CD4-positive, alpha-beta memory T cell (primary cell): ENCODE measurements at regions not wholly inside any gene's neighbourhood (a gene's known extent, or its start where the extent isn't known, plus 50 kb on each side); places are given as distances from the start of the nearest gene placed in this dataset.
"Not testable (repeated sequence)": the region's sequence is repeated elsewhere in the genome, so short reads cannot be mapped to it uniquely, and the experiment has no call there.

Source experiments
- CTCF ChIA-PET: fragments of 350-600 bp; sonication (Branson Sonifier 250); formaldehyde crosslinking; loops from one replicate; lab custom pipeline; 2021; ENCODE audit warnings: inconsistent platforms; ENCODE audit not compliant: partially characterized antibody; lab: Charles Lee
- POLR2A ChIA-PET: fragments of 350-600 bp; sonication (Branson Sonifier 250); formaldehyde crosslinking; loops from one replicate; lab custom pipeline; 2021; ENCODE audit not compliant: partially characterized antibody; lab: Charles Lee
- DNase-seq, 5 donors: peaks; one replicate each; pipeline versions ENCODE4 v3.0.0 to v3.0.0-alpha.2; 2020 to 2022; ENCODE audit warnings: mixed read lengths in 1 of 5
- H3K27ac ChIP-seq: one replicate; pipeline ENCODE4 v1.7.0; 2013; ENCODE audit warnings: low read depth, low read length
- H3K27me3 ChIP-seq: 2 replicates; pipeline ENCODE4 v1.7.0; 2013; ENCODE audit warnings: mild to moderate bottlenecking, low read length, moderate library complexity; ENCODE audit not compliant: insufficient read depth
- H3K36me3 ChIP-seq: 2 replicates; pipeline ENCODE4 v1.7.0; 2013; ENCODE audit warnings: mild to moderate bottlenecking, low read length, moderate library complexity; ENCODE audit not compliant: insufficient read depth
- H3K4me1 ChIP-seq: 2 replicates; pipeline ENCODE4 v1.7.0; 2013; ENCODE audit warnings: mild to moderate bottlenecking, low read length, moderate library complexity; ENCODE audit not compliant: insufficient read depth
- H3K4me3 ChIP-seq, 2 donors: one replicate each; pipeline ENCODE4 v1.7.0; 2013; ENCODE audit warnings: low read length in 2 of 2, mild to moderate bottlenecking in 1 of 2
- H3K9me3 ChIP-seq, 2 donors: one replicate each; pipeline ENCODE4 v1.7.0; 2013; ENCODE audit warnings: low read length in 2 of 2, control low read depth in 1 of 2; ENCODE audit not compliant: control insufficient read depth in 1 of 2
- H3K27ac Mint-ChIP-seq, 7 donors: one replicate each; pipeline ENCODE4 v1.8.0; 2020 to 2021; ENCODE audit warnings: mixed read lengths in 7 of 7, mild to moderate bottlenecking in 6 of 7, inconsistent platforms in 3 of 7, moderate library complexity in 3 of 7
- H3K27me3 Mint-ChIP-seq, 2 donors: one replicate each; pipeline ENCODE4 v1.8.0; 2020 to 2021; ENCODE audit warnings: mixed read lengths in 2 of 2
- H3K36me3 Mint-ChIP-seq, 2 donors: one replicate each; pipeline ENCODE4 v1.8.0; 2020 to 2021; ENCODE audit warnings: mixed read lengths in 2 of 2, inconsistent platforms in 1 of 2, mild to moderate bottlenecking in 1 of 2
- H3K4me1 Mint-ChIP-seq, 4 donors: one replicate each; pipeline ENCODE4 v1.8.0; 2020 to 2021; ENCODE audit warnings: mixed read lengths in 4 of 4, mild to moderate bottlenecking in 1 of 4
- H3K4me3 Mint-ChIP-seq, 8 donors: one replicate each; pipeline ENCODE4 v1.8.0; 2020 to 2021; ENCODE audit warnings: mixed read lengths in 8 of 8, mild to moderate bottlenecking in 7 of 8, moderate library complexity in 6 of 8, inconsistent platforms in 3 of 8
- H3K9me3 Mint-ChIP-seq, 8 donors: one replicate each; pipeline ENCODE4 v1.8.0; 2020 to 2021; ENCODE audit warnings: mixed read lengths in 8 of 8, mild to moderate bottlenecking in 5 of 8, inconsistent platforms in 3 of 8, moderate library complexity in 1 of 8
- intact Hi-C: fragments of 100-400 bp; cut with micrococcal nuclease; formaldehyde crosslinking; loops from one replicate; pipeline ENCODE4 v1.15.1; 2023

DNA sequence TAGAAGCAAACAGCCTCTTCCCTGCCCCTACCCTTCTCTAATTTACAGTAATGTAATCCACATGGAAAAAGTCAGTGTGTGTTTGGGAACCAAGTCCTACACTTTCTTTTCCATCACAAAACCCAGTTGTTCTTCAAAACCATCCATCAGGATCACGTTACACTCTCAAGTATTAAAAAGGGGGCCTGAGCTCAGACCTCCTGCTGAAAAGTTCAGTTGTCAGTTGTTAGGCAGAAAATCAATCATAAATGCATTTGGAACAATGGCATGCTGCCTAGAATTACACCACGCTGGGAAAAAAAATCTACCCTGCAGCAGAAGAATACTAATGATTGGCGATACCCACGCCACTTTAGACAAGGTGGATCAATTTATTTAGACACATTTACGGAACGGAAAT, 236.5 kb downstream of the PARM1 start:
- no peak overlapping the region for H3K4me3 ChIP-seq
- no peak for DNase-seq
- intact Hi-C loops = no loop called here
- H3K27ac ChIP-seq = no peak overlapping the region
- H3K4me3 Mint-ChIP-seq = no peak overlapping the region
- ChIA-PET CTCF (no interaction called here), POLR2A (no interaction called here)
- no peaks in the 10 kb centered on the region for H3K9me3 ChIP-seq
- no peaks in the 10 kb centered on the region for H3K27me3 ChIP-seq
- H3K4me1 Mint-ChIP-seq = no peaks in the 10 kb centered on the region
- H3K9me3 Mint-ChIP-seq = peaks cover 6 to 27% (median 10%) of the 10 kb centered on the region in 8 donors
- H3K4me1 ChIP-seq = no peaks in the 10 kb centered on the region
- H3K36me3 ChIP-seq = no peaks in the 10 kb centered on the region
- no peaks in the 10 kb centered on the region for H3K36me3 Mint-ChIP-seq
- no peaks in the 10 kb centered on the region for H3K27me3 Mint-ChIP-seq
- no peak overlapping the region for H3K27ac Mint-ChIP-seq

DNA sequence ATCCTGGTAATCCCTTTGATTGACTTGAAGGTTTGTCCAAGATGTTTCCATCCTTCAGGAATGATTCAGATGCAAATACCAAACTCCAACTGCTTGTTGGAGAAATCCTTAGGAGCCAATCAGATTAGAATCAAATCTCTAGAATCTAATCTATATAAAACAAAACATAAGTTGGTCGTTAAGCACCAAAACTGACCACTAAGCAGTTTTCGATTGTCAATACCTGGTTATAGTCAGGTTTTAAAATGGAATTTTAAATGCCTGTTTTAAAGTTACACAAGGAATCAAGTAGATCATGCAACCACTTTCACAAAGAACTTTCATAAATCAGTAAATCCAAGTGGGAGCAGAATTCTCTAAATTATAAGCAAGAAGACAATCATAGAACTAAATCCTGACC, 236.1 kb downstream of the PARM1 start:
- Histone ChIP-seq H3K4me3 (no peak overlapping the region), H3K36me3 (no peaks in the 10 kb centered on the region), H3K27me3 (no peaks in the 10 kb centered on the region), H3K9me3 (no peaks in the 10 kb centered on the region), H3K4me1 (no peaks in the 10 kb centered on the region), H3K27ac (no peak overlapping the region)
- Mint-ChIP-seq H3K9me3 (peaks cover 6 to 27% (median 10%) of the 10 kb centered on the region in 8 donors), H3K27ac (no peak overlapping the region), H3K4me3 (no peak overlapping the region), H3K4me1 (no peaks in the 10 kb centered on the region), H3K36me3 (no peaks in the 10 kb centered on the region), H3K27me3 (no peaks in the 10 kb centered on the region)
- DNase-seq = no peak
- intact Hi-C loops = no loop called here
- POLR2A ChIA-PET = no interaction called here
- CTCF ChIA-PET = no interaction called here

DNA sequence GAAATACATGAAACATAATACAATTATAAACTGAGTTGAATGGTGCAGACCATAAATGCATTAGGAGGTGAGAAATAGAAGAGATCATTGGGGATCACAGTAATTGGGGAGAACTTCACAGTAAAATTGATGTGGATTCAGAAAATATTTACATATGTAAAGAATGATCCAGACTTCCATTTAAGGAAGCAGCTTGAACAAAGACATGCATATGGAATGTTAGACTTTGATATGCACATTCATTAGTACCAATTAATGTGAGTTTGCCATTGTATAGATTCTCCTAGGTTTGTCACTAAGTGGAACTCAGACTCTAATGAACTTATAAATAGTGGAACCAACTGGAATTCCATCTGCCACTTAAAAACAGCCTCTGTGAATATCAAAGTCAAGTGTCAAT, 235.6 kb downstream of the PARM1 start:
- intact Hi-C loops = no loop called here
- H3K9me3 Mint-ChIP-seq = peaks cover 6 to 27% (median 10%) of the 10 kb centered on the region in 8 donors
- no peak overlapping the region for H3K4me3 Mint-ChIP-seq
- DNase-seq = no peak
- H3K27me3 Mint-ChIP-seq = no peaks in the 10 kb centered on the region
- POLR2A ChIA-PET = no interaction called here
- no peak overlapping the region for H3K27ac Mint-ChIP-seq
- no peaks in the 10 kb centered on the region for H3K4me1 Mint-ChIP-seq
- H3K36me3 Mint-ChIP-seq = no peaks in the 10 kb centered on the region
- Histone ChIP-seq H3K4me3 (no peak overlapping the region), H3K36me3 (no peaks in the 10 kb centered on the region), H3K27ac (no peak overlapping the region), H3K27me3 (no peaks in the 10 kb centered on the region), H3K9me3 (no peaks in the 10 kb centered on the region), H3K4me1 (no peaks in the 10 kb centered on the region)
- CTCF ChIA-PET = no interaction called here

DNA sequence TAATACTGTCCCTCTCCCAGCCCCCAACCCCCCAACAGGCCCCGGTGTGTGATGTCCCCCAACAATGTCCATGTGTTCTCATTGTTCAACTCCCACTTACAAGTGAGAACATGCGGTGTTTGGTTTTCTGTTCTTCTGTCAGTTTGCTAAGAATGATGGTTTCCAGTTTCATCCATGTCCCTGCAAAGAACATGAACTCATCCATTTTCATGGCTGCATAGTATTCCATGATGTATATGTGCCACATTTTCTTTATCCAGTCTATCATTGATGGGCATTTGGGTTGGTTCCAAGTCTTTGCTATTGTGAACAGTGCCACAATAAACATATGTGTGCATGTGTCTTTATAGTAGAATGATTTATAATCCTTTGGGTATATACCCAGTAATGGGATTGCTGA, 232.2 kb downstream of the PARM1 start:
- H3K27ac Mint-ChIP-seq, H3K9me3 ChIP-seq, intact Hi-C loops, H3K4me3 ChIP-seq, H3K4me1 ChIP-seq, H3K36me3 ChIP-seq, H3K4me3 Mint-ChIP-seq, H3K27me3 Mint-ChIP-seq, CTCF ChIA-PET, H3K4me1 Mint-ChIP-seq, DNase-seq, POLR2A ChIA-PET, H3K27ac ChIP-seq, H3K36me3 Mint-ChIP-seq, H3K27me3 ChIP-seq: not testable (repeated sequence)
- peaks cover 6 to 27% (median 11%) of the 10 kb centered on the region in 8 donors for H3K9me3 Mint-ChIP-seq

DNA sequence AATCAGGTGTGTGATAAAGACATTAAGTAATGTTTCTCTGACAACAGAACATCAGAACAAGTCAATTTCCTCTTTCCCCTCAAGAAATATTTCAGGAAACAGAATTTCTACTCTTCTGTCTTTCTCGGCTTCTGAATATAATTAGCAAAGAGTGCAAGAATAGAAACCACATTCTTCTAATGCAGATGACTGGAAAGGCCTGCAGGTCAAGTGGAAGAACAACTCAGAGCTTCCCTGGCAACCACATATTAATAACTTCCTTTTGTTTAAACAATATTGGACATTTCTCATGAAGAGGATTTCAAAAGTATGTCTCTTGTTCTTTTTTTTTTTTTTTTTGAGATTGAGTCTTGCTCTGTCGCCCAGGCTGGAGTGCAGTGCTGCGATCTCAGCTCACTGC, 225.5 kb downstream of the PARM1 start:
- intact Hi-C loops = no loop called here
- no peaks in the 10 kb centered on the region for H3K4me1 Mint-ChIP-seq
- no peaks in the 10 kb centered on the region for H3K4me1 ChIP-seq
- no peaks in the 10 kb centered on the region for H3K27me3 Mint-ChIP-seq
- H3K27ac Mint-ChIP-seq = no peak overlapping the region
- no peaks in the 10 kb centered on the region for H3K36me3 ChIP-seq
- no peak for DNase-seq
- H3K4me3 ChIP-seq = no peak overlapping the region
- H3K4me3 Mint-ChIP-seq = no peak overlapping the region
- ChIA-PET POLR2A (no interaction called here), CTCF (no interaction called here)
- H3K27ac ChIP-seq = no peak overlapping the region
- no peaks in the 10 kb centered on the region for H3K27me3 ChIP-seq
- H3K9me3 ChIP-seq = peaks cover 0 to 5% of the 10 kb centered on the region in 2 donors
- H3K9me3 Mint-ChIP-seq = peaks cover 0 to 26% (median 17%) of the 10 kb centered on the region in 8 donors
- H3K36me3 Mint-ChIP-seq = no peaks in the 10 kb centered on the region

DNA sequence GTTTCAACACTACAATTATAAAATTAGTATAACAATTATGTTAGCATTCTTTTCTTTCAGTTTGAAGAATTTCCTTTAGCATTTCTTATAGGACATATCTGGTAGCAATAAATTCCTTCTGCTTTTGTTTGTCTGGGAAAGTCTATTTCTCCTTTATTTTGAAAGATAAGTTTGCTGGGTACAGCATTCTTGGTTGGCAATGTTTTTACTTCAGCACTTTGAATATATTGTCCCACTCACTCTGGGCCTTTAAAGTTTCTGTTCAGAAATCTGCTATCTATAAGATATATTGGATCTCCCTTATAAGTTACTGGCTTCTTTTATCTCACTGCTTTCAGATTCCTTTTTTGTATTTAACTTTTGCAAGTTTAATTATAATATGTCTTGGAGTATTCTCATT, 222.1 kb downstream of the PARM1 start:
- peaks cover 0 to 29% (median 16%) of the 10 kb centered on the region in 8 donors for H3K9me3 Mint-ChIP-seq
- no peaks in the 10 kb centered on the region for H3K27me3 ChIP-seq
- no peak overlapping the region for H3K4me3 Mint-ChIP-seq
- ChIA-PET CTCF (no interaction called here), POLR2A (no interaction called here)
- H3K36me3 ChIP-seq = no peaks in the 10 kb centered on the region
- no peak for DNase-seq
- intact Hi-C loops = no loop called here
- no peaks in the 10 kb centered on the region for H3K36me3 Mint-ChIP-seq
- no peak overlapping the region for H3K27ac Mint-ChIP-seq
- H3K27me3 Mint-ChIP-seq = no peaks in the 10 kb centered on the region
- no peak overlapping the region for H3K4me3 ChIP-seq
- no peak overlapping the region for H3K27ac ChIP-seq
- H3K4me1 Mint-ChIP-seq = no peaks in the 10 kb centered on the region
- no peaks in the 10 kb centered on the region for H3K4me1 ChIP-seq
- peaks cover 0 to 5% of the 10 kb centered on the region in 2 donors for H3K9me3 ChIP-seq

DNA sequence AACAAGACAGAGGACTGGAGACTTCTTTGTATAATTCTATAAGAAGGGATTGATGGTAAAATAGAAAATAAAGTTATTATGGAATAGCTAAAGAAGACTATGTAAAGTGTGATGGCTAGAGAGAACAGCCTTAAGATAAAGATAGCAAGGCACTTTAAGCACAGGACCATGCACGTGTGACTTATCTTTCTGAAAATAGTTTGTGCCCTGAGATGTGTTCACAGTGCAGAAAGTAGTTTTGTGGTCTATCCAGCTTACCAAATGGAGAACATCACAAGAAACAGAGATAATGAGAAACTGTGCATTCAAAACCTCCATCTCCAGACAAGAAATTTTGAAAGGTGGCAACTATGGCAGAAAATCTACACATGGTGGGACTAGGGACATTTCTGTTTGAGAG, 213.3 kb downstream of the PARM1 start:
- no peaks in the 10 kb centered on the region for H3K36me3 Mint-ChIP-seq
- CTCF ChIA-PET = no interaction called here
- no peak overlapping the region for H3K4me3 ChIP-seq

DNA sequence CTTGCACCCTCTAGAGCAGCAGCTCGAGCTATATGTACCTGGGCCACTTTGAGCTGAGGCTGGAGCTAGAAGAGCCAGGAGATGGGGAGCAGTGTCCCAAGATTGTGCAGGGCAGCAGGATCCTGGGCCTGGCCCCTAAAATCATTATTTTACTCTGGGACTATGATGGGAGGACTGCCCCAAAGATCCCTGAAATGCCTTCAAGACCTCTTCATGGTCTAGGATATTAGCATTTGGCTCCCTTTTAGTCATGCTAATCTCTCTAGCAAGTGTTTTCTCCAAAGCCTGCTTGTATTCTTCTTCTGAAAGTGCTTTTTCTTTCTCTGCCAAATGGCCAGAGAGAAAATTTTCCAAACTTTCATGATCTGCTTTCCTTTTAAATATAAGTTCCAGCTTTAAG, 211.6 kb downstream of the PARM1 start:
- H3K27ac Mint-ChIP-seq = no peak overlapping the region
- H3K9me3 Mint-ChIP-seq = peaks cover 0 to 14% (median 4%) of the 10 kb centered on the region in 8 donors
- intact Hi-C loops = no loop called here
- ChIA-PET POLR2A (no interaction called here), CTCF (no interaction called here)
- Histone ChIP-seq H3K27me3 (no peaks in the 10 kb centered on the region), H3K4me1 (no peaks in the 10 kb centered on the region), H3K36me3 (no peaks in the 10 kb centered on the region), H3K4me3 (no peak overlapping the region), H3K27ac (no peak overlapping the region), H3K9me3 (no peaks in the 10 kb centered on the region)
- H3K4me3 Mint-ChIP-seq = no peak overlapping the region
- H3K4me1 Mint-ChIP-seq = no peaks in the 10 kb centered on the region
- H3K27me3 Mint-ChIP-seq = peaks cover 0 to 2% of the 10 kb centered on the region in 2 donors
- DNase-seq = no peak
- H3K36me3 Mint-ChIP-seq = no peaks in the 10 kb centered on the region

More for the DNA sequence above, 213.3 kb downstream of the PARM1 start:
- H3K27ac ChIP-seq = no peak overlapping the region
- H3K9me3 ChIP-seq = no peaks in the 10 kb centered on the region
- Mint-ChIP-seq H3K27ac (no peak overlapping the region), H3K27me3 (no peaks in the 10 kb centered on the region), H3K4me3 (no peak overlapping the region), H3K9me3 (peaks cover 0 to 14% (median 3%) of the 10 kb centered on the region in 8 donors), H3K4me1 (no peaks in the 10 kb centered on the region)
- intact Hi-C loops = no loop called here
- no peaks in the 10 kb centered on the region for H3K27me3 ChIP-seq
- POLR2A ChIA-PET = no interaction called here
- no peak for DNase-seq
- H3K36me3 ChIP-seq = no peaks in the 10 kb centered on the region
- no peaks in the 10 kb centered on the region for H3K4me1 ChIP-seq
